Endometrium (tissue), 2 donors: ENCODE measurements at regions not wholly inside any gene's neighbourhood (a gene's known extent, or its start where the extent isn't known, plus 50 kb on each side); places are given as distances from the start of the nearest gene placed in this dataset.

Experiments
- FAIRE-seq: peaks from 2 replicates; lab custom pipeline; 2012; peaks lifted over from hg19 to GRCh38; lab: Jason Lieb, UNC
- donor health status: control.
- donor health status: control.

GRCh38 chr16:73879621-73880020 lies 417.0 kb upstream of the PSMD7 start:
- FAIRE-seq, result no peak

GRCh38 chr16:73878611-73879010 lies 418.0 kb upstream of the PSMD7 start:
- FAIRE-seq, result peak; percentile 82

DNA sequence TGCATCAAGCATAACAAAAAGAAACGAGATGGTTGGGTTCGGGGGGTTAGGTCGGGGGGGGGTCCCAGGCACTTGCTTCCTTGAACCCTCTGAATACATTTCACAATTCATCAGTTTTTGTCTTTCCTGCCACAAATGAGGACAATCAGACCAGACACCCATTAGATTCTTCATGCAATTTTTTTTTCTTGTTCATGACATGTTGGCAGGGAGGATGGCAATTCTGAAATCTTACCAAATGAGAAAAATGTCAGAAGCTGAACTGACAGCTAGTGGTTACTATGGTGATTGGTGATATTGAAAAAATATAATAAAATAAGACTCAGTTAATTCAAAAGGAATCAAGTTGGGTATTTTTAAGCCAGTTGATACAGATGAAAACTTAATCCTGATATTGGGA lies 419.5 kb upstream of the PSMD7 start:
- no peak for FAIRE-seq

GRCh38 chr16:73875996-73876690 lies 420.5 kb upstream of the PSMD7 start:
- no peak for FAIRE-seq

DNA sequence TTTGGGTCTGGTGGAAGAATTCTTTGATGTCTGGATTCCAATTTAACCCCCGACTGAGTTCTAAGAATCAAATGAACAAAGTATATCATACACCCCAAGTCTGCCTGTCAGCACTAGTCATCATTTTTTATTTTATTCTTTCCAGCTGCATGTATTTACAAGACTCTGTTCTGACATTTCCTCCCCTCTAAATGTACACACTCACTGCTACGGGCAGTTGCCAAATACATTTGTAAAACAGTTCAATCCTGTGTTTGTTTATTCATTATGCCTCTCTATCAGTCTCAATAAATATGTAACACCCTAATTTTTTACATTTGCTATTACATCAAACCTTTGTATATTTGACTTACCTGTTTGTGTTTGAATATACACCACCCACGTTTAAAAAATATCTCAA lies 422.3 kb upstream of the PSMD7 start:
- no peak for FAIRE-seq

DNA sequence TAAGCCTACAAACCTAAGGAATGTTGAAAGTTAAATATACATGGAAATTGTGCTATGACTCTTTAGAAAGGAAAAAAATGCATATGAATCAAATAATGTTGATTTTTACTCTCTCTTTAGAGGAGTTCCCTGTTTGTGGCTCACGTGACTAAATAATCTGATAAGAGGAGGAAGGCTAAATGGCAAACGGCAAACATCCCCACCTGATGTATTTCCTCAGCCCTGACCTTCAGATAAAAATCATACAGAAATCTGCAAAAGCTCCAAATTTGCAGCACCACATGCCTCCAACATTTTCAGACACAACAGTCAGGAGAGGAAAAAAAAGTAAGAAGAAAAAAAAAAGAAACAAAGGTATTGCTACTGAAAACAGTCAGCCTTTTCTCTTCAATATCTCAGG lies 423.0 kb upstream of the PSMD7 start:
- no peak for FAIRE-seq

DNA sequence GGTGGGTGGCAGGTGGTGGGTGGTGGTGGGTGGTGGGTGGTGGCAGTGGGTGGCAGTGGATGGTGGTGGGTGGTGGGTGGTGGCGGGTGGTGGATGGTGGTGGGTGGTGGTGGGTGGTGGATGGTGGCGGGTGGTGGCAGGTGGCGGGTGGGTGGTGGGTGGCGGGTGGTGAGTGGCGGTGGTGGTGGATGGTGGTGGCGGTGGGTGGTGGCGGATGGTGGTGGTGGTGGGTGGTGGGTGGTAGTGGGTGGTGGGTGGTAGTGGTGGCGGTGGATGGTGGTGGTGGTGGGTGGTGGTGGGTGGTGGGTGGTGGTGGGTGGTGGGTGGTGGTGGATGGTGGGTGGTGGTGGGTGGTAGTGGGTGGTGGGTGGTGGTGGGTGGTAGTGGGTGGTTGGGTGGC lies 423.8 kb upstream of the PSMD7 start:
- no peak for FAIRE-seq

DNA sequence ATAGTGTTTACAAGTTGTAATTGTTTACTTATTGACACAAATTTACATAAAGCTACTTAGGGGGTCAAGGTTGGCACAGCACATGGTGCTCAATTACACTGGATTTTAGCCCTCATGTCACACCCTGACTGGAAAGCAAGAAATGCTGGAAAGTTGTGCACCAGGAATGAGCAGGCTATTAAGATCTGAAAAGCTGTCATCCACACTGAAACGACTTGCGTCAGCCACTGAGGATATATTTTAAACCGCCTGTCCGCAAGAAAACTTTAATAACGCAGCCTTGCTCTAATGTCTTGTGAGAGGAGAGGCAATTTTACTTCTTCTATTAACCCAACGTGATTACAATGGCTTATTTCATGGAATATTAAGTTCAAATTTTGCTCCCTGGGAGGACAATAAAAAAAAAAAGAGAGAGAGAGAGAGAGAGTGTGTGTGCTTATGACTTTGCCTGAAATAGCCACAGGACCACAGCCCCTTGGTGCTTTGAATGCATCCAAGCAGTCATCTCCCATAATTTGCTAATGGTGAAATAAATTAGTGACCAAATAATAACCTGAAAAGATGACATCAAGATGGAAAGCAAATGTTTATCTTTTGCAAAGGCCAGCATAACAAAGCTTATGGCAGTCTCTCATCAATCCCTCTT lies 425.4 kb upstream of the PSMD7 start:
- FAIRE-seq, result no peak

DNA sequence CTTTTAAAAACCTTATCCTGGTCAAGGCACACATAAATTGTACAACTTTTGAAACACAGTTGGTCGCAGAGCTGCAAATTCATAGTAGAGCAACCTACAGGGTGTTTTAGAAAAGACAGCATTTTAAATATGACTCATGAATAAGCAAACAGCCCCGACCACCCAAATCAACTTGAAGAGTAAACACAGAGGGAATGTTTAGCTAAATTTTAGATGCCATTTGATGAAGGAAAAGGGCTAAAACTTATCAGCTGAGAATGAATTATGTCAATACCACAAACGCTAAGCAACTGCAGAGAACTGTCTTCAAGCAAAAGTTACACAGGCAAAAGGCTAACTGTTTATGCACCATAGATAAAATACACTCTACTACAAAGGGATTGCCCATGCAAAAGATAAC lies 427.5 kb upstream of the PSMD7 start:
- no peak for FAIRE-seq

DNA sequence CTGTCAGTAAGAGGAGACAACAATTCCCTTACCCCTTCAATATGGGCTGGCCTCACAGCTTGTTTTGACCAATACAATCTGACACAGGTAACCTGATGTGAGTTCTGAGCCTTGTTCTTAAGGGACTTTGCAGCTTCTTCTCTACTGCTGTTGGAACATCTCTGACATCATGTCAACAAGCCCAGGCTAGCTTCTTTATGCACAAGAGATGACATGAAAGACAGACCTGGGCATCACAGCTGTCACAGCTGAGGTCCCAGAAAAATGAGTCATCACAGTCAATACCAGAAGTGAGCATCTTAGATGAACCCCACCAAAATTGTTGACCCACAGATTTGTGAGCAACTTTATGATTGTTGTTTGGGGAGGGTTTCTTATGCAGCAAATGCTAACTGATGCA lies 431.7 kb upstream of the PSMD7 start:
- FAIRE-seq, result no peak

GRCh38 chr16:73858326-73858725 lies 438.3 kb upstream of the PSMD7 start:
- FAIRE-seq, result no peak

GRCh38 chr16:73853968-73854367 lies 442.6 kb upstream of the PSMD7 start:
- FAIRE-seq, result no peak

- FAIRE-seq, result no peak
Observed at GRCh38 chr16:73852561-73852960, 444.1 kb upstream of the PSMD7 start.

DNA sequence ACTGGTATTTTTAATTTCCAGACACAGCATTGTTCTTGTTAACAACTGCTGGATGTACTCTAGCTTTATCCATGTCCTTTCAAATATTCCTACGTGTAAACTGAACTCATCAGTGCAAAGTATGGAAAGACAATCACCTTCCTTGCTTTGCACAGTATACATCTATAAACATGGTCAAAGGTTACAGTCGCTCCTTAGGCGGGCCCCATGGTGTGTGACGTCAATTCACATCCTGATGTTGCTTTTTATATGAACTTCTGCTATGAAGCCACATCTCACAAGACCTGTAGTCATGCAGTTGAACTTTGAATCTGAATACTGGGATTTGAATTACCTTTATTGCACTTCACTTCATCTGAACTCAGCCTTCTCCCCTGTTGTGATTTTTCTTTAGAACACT lies 447.6 kb upstream of the PSMD7 start:
- FAIRE-seq, result no peak

DNA sequence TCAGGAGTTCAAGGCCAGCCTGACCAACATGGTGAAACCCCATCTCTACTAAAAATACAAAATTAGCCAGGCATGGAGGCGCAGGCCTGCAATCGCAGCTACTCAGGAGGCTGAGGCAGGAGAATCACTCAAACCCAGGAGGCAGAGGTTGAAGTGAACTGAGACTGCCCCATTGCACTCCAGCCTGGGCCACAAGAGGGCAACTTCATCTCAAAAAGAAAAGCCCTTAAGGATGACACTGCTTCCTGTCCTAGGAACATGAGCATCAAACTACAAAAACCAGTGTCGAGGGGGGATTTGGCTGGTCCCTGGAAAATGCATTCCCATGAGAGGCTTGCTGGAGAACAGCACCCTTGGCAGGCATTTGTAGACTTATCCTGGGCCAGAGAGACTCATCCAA lies 449.5 kb upstream of the PSMD7 start:
- FAIRE-seq, result no peak

GRCh38 chr16:73846356-73846755 lies 450.3 kb upstream of the PSMD7 start:
- no peak for FAIRE-seq

DNA sequence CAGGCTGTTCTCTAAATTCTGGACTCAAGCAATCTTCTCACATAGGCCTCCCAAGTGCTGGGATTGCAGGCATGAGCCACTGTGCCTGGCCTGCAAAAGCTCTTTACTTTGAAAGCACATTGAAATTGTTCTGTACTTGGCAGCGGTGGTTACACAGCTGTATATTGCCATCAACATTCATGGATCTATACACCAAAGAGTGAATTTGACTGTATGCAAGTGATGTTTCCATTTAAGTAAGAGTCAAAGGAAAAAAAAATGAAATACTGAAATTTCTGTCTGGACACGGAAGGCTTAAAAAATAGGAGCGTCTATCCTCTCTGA lies 450.6 kb upstream of the PSMD7 start:
- no peak for FAIRE-seq

DNA sequence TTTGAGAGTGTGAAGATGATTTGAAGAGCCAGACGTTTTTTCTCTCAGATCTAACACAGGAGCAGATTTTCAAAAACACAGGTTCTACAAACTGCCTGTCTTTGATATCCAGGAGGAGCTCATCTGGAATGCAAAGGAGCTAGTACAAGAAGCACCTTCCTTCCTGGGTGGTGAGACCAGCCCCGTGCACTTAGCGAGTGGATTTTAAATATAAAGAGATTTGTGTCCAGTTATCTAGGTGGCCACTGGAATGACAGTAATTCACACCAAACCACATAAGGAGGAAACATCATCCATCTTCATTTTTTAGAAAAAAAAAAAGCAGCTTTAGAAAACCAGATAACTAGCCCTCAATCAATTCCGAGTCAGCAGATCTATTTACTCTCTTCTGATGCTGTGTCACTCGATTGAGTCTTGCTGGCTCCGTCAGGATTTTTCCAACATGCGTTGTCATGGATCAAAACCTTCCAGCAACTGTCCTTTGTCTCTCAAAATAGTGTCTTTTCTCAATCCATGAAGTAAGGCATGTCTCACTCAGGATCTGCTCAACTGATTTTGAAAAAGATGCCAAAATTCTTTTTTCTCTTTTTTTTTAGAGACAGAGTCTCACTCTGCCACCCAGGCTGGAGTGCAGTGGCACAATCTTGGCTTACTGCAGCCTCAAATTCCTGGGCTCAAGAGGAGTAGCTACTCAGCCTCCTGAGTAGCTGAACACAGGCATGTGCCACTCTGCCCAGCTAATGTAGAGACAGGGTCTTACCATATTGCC lies 451.2 kb upstream of the PSMD7 start:
- no peak for FAIRE-seq

- FAIRE-seq, result no peak
Observed at GRCh38 chr16:73840728-73841127, 455.9 kb upstream of the PSMD7 start.

DNA sequence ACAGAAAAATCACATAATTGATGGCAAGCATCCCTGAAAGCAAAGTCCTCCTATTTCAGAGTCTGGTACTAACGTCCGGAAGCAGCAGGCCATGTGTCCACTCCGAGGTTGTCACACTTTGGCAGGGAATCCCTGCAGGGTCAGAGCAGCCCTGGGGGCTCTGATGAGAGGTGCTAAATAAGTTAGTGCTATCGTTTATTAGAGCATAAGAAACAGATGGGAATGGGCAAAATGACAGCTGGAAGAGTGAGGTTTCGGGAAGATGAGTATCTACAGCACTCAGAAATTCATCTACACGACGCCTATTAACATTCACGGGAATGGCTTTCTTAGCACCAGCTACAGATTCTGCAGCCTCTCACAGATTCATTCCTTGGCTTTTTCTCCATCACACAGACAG lies 465.4 kb upstream of the PSMD7 start:
- FAIRE-seq, result no peak

GRCh38 chr16:73823205-73823849 lies 473.3 kb upstream of the PSMD7 start:
- FAIRE-seq, result no peak

- no peak for FAIRE-seq
Observed at GRCh38 chr16:73817526-73818324, 478.9 kb upstream of the PSMD7 start.
